Hepatocyte (in vitro differentiated cells): ENCODE measurements at regions not wholly inside any gene's neighbourhood (a gene's known extent, or its start where the extent isn't known, plus 50 kb on each side); places are given as distances from the start of the nearest gene placed in this dataset.

Experiments
- EZH2 ChIP-seq: fragments of 200-600 bp; sonication (generic); IDR thresholded peaks from 2 replicates; pipeline ENCODE4 v1.6.1; 2016; ENCODE audit warnings: antibody characterized with exemption, mild to moderate bottlenecking, borderline replicate concordance
- EZH2phosphoT487 ChIP-seq: fragments of 200-600 bp; sonication (generic); IDR thresholded peaks from one replicate; pipeline ENCODE4 v1.6.1; 2018; ENCODE audit warnings: antibody characterized with exemption, mild to moderate bottlenecking, low read depth, moderate library complexity; ENCODE audit not compliant: unreplicated experiment, severe bottlenecking
- TF ChIP-seq, protein P1 (sequence below): fragments of 200-600 bp; sonication (generic); IDR thresholded peaks from 2 replicates; pipeline ENCODE4 v1.5.1; 2016; ENCODE audit warnings: antibody characterized with exemption, mild to moderate bottlenecking; ENCODE audit not compliant: poor library complexity

GRCh38 chr2:139669675-139670074 is 889.5 kb upstream of the NXPH2 start:
- TF ChIP-seq, protein P1, sequence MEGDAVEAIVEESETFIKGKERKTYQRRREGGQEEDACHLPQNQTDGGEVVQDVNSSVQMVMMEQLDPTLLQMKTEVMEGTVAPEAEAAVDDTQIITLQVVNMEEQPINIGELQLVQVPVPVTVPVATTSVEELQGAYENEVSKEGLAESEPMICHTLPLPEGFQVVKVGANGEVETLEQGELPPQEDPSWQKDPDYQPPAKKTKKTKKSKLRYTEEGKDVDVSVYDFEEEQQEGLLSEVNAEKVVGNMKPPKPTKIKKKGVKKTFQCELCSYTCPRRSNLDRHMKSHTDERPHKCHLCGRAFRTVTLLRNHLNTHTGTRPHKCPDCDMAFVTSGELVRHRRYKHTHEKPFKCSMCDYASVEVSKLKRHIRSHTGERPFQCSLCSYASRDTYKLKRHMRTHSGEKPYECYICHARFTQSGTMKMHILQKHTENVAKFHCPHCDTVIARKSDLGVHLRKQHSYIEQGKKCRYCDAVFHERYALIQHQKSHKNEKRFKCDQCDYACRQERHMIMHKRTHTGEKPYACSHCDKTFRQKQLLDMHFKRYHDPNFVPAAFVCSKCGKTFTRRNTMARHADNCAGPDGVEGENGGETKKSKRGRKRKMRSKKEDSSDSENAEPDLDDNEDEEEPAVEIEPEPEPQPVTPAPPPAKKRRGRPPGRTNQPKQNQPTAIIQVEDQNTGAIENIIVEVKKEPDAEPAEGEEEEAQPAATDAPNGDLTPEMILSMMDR: no peak
- TF ChIP-seq EZH2phosphoT487 (no peak), EZH2 (no peak)
